NAMALWA (cell line): ENCODE measurements at regions not wholly inside any gene's neighbourhood (a gene's known extent, or its start where the extent isn't known, plus 50 kb on each side); places are given as distances from the start of the nearest gene placed in this dataset.

ENCODE experiments used
- DNase-seq: peaks from one replicate; pipeline ENCODE4 v3.0.0-alpha.2; 2015; ENCODE audit warnings: low spot score

- no peak for DNase-seq
Measured at GRCh38 chr6:21469213-21469612, 124.3 kb upstream of the SOX4 start.

DNA sequence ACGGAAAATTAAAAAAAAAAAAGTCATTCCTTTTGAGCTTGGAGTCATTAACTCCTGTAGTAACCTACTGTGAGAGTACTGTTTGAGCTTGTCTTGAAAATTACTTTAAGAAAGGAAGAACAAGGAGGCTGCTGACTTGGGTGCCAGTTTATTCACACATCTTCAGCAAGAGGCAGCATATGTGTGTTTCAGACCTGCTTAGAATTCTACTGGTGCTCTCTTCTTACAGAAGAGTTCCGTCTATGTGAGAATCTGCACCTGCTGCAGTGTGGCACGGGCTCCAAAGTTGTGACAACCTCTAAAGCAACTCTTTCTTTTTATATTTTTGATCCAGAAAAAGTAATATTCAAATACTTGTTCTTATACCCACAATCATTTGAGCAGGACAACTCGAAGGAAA lies 117.4 kb upstream of the SOX4 start:
- DNase-seq = no peak

DNA sequence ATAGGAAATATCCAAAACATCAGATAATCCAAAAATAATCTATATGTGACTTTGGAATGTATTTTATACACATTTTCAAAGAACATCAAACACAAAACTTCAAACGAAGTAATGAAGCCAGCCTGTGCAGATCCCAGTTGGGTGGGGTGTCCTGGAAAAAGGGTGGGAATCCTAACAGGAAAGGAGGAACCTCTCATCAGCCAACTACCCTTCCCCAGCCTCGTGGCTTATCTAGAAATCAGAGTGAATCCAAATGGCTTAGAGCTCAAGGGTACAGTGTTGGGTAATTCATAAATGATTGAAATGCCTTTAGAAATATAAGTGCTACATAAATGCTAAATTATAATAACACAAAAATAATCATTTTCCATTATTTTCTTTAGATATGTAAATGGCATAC lies 115.1 kb upstream of the SOX4 start:
- no peak for DNase-seq

- no peak for DNase-seq
Measured at GRCh38 chr6:21478883-21479539, 114.5 kb upstream of the SOX4 start.

- DNase-seq = no peak
Measured at GRCh38 chr6:21486115-21486514, 107.4 kb upstream of the SOX4 start.

GRCh38 chr6:21489826-21490225 lies 103.7 kb upstream of the SOX4 start:
- DNase-seq = no peak

DNA sequence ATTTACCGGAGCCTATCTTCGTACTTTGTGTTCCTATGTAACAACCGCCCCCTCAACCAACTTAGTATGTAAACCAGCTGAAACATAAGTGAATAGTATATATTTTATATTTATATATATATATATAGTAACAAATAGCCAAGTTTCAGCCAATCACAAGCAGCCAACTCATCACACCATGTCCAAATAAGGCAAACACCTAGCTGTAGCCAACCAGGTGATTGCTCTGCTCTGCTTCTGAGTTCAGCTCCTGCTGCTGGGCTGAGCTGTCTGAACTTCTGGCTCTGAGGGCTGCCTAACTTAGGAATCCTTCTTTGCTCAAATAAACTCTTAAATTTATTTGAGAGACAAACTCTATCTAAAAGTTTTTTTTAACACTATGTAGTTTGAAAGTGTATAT lies 101.6 kb upstream of the SOX4 start:
- DNase-seq = no peak

- DNase-seq = no peak
Measured at GRCh38 chr6:21494505-21494904, 99.0 kb upstream of the SOX4 start.

DNA sequence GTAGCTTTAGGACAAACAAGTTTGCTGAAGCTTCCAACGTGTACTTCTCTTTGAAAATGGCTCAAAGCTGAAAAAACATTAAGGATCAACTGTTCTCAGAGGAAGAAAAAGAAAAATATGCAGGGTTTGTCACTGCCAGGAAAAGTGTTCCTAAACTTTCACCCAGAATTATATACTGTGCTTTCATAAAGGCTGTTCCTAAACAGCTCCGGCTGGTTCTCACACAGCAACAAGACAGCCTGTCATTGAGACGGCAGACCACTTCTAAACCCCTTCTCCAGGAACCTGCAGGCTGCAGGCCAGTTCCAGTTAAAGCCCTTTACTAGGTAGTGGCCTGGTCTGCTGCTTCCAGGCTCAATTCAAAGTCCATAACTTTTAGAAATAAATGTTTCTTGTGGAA lies 97.4 kb upstream of the SOX4 start:
- DNase-seq = no peak

GRCh38 chr6:21496706-21497105 lies 96.8 kb upstream of the SOX4 start:
- no peak for DNase-seq

- DNase-seq = no peak
Measured at GRCh38 chr6:21500314-21501020, 93.1 kb upstream of the SOX4 start.

- no peak for DNase-seq
Measured at GRCh38 chr6:21501021-21501354, 92.6 kb upstream of the SOX4 start.

DNA sequence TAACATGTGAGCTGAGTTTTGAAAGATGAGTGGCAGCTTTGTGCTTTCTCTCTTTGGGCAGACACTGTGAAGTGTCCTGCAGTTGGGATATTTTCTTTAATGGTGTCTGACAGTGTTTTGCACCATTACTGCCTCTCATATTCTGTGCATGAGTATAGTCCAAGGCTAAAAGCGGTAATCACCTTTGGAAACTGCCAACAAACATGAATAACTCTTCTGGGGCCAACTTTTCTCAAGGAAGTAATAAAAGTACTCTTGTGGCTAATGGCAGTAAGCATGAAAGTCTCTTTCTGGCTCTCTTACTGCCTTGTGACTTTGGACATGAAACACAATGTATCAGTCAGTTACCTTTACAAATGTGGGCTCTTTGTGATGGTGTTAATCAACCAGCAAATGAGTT lies 91.7 kb upstream of the SOX4 start:
- DNase-seq = no peak

- no peak for DNase-seq
Measured at GRCh38 chr6:21502682-21503081, 90.9 kb upstream of the SOX4 start.

DNA sequence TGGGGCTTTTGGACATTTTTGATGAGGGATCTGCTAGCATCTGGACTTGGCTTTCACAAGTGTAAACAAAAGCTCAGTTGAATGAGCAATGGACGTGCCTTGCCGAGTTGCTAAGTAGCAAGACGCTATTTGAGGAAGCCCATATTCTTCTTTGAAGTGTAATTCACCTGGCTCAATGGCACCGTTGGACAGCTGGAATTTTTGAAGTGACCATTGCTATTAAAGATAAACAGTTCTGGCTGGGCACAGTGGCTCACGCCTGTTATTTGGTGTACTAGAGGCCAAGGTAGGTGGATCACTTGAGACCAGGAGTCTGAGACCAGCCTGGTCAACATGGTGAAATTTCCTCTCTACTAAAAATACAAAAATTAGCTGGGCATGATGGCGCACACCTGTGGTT lies 88.8 kb upstream of the SOX4 start:
- DNase-seq = no peak

GRCh38 chr6:21505574-21505990 lies 88.0 kb upstream of the SOX4 start:
- DNase-seq = no peak

GRCh38 chr6:21506126-21506525 lies 87.4 kb upstream of the SOX4 start:
- no peak for DNase-seq

- DNase-seq = no peak
Measured at GRCh38 chr6:21507811-21508210, 85.7 kb upstream of the SOX4 start.

- DNase-seq = no peak
Measured at GRCh38 chr6:21508753-21509152, 84.8 kb upstream of the SOX4 start.

- no peak for DNase-seq
Measured at GRCh38 chr6:21511891-21512550, 81.5 kb upstream of the SOX4 start.

- DNase-seq = no peak
Measured at GRCh38 chr6:21514288-21514687, 79.3 kb upstream of the SOX4 start.

- DNase-seq = no peak
Measured at GRCh38 chr6:21518317-21518716, 75.2 kb upstream of the SOX4 start.

GRCh38 chr6:21519642-21520041 lies 73.9 kb upstream of the SOX4 start:
- no peak for DNase-seq

GRCh38 chr6:21521276-21521675 lies 72.3 kb upstream of the SOX4 start:
- DNase-seq = no peak
